SK-N-SH (cell line): ENCODE measurements at regions not wholly inside any gene's neighbourhood (a gene's known extent, or its start where the extent isn't known, plus 50 kb on each side); places are given as distances from the start of the nearest gene placed in this dataset.

ENCODE experiments used
- EP300 ChIP-seq, 2 experiments: IDR thresholded peaks; 2 replicates each; pipeline versions ENCODE4 v1.4.0 to v1.6.1; 2012; ENCODE audit warnings: borderline replicate concordance in 1 of 2, low read depth in 1 of 2, low read length in 1 of 2
- IRF3 ChIP-seq: fragments of 150-350 bp; IDR thresholded peaks from 2 replicates; pipeline ENCODE4 v1.6.1; 2016; ENCODE audit warnings: mild to moderate bottlenecking, low read depth, low read length
- JUND ChIP-seq: IDR thresholded peaks from 2 replicates; pipeline ENCODE4 v1.4.0; 2012
- POLR2AphosphoS5 ChIP-seq: IDR thresholded peaks from 2 replicates; pipeline ENCODE4 v1.6.1; 2012; ENCODE audit warnings: low read depth, low read length
- RAD21 ChIP-seq: IDR thresholded peaks from 2 replicates; pipeline ENCODE4 v1.6.1; 2012; ENCODE audit warnings: mild to moderate bottlenecking, low read length
- RCOR1 ChIP-seq: fragments of 150-350 bp; IDR thresholded peaks from 2 replicates; pipeline ENCODE4 v1.6.1; 2017; ENCODE audit warnings: antibody characterized with exemption, low read length
- RFX5 ChIP-seq: IDR thresholded peaks from 2 replicates; pipeline ENCODE4 v1.6.1; 2012; ENCODE audit warnings: mild to moderate bottlenecking, improper control_type of control experiment, low read length
- SIN3A ChIP-seq: IDR thresholded peaks from 2 replicates; pipeline ENCODE4 v1.6.1; 2012; ENCODE audit warnings: low read depth, mild to moderate bottlenecking, low read length, moderate library complexity, borderline replicate concordance
- TAF1 ChIP-seq: IDR thresholded peaks from 2 replicates; pipeline ENCODE4 v1.6.1; 2012; ENCODE audit warnings: low read depth, mild to moderate bottlenecking, low read length, moderate library complexity, borderline replicate concordance
- TCF12 ChIP-seq: IDR thresholded peaks from 2 replicates; pipeline ENCODE4 v1.4.0; 2012
- USF2 ChIP-seq: fragments of 150-350 bp; IDR thresholded peaks from 2 replicates; pipeline ENCODE4 v1.6.1; 2017; ENCODE audit warnings: antibody characterized with exemption, low read length, low read depth, borderline replicate concordance
- TF ChIP-seq, protein P1 (sequence below): fragments of 200-600 bp; sonication (generic); IDR thresholded peaks from 2 replicates; pipeline ENCODE4 v1.6.1; 2017; ENCODE audit warnings: antibody characterized with exemption, mild to moderate bottlenecking, moderate library complexity
- TF ChIP-seq, protein P2 (sequence below): IDR thresholded peaks from 2 replicates; pipeline ENCODE4 v1.4.0; 2012; ENCODE audit warnings: low read depth, borderline replicate concordance
- TF ChIP-seq, protein P3 (sequence below): IDR thresholded peaks from 2 replicates; pipeline ENCODE4 v1.4.0; 2012; ENCODE audit warnings: low read depth

DNA sequence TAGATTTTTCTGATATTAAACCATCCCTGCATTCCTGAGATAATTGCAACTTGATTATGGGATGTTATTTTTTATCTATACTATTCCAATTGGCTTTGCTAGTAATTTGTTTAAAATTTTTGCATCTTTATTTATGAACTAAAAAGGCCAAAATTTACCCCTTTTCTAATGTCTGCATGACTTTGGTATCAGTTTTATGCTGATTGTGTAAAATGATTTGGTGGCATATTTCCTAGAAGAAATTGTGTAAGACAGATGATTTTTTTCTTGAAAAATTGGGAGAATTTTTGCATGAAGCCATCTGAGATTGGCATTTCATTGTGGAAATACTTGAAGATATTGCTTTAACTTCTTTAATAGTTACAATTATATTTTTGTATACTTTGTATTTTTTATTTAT, 183.8 kb upstream of the TBL1XR1 start:
- TF ChIP-seq, protein P1, sequence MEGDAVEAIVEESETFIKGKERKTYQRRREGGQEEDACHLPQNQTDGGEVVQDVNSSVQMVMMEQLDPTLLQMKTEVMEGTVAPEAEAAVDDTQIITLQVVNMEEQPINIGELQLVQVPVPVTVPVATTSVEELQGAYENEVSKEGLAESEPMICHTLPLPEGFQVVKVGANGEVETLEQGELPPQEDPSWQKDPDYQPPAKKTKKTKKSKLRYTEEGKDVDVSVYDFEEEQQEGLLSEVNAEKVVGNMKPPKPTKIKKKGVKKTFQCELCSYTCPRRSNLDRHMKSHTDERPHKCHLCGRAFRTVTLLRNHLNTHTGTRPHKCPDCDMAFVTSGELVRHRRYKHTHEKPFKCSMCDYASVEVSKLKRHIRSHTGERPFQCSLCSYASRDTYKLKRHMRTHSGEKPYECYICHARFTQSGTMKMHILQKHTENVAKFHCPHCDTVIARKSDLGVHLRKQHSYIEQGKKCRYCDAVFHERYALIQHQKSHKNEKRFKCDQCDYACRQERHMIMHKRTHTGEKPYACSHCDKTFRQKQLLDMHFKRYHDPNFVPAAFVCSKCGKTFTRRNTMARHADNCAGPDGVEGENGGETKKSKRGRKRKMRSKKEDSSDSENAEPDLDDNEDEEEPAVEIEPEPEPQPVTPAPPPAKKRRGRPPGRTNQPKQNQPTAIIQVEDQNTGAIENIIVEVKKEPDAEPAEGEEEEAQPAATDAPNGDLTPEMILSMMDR = no peak
- TF ChIP-seq, protein P2, sequence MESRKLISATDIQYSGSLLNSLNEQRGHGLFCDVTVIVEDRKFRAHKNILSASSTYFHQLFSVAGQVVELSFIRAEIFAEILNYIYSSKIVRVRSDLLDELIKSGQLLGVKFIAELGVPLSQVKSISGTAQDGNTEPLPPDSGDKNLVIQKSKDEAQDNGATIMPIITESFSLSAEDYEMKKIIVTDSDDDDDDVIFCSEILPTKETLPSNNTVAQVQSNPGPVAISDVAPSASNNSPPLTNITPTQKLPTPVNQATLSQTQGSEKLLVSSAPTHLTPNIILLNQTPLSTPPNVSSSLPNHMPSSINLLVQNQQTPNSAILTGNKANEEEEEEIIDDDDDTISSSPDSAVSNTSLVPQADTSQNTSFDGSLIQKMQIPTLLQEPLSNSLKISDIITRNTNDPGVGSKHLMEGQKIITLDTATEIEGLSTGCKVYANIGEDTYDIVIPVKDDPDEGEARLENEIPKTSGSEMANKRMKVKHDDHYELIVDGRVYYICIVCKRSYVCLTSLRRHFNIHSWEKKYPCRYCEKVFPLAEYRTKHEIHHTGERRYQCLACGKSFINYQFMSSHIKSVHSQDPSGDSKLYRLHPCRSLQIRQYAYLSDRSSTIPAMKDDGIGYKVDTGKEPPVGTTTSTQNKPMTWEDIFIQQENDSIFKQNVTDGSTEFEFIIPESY = no peak
- TF ChIP-seq RCOR1 = no peak
- no peak for TF ChIP-seq USF2
- no peak for TF ChIP-seq EP300 (IDR thresholded peaks at IDR 0.05; ENCODE audit: borderline replicate concordance in 1 of 2, low read depth in 1 of 2, low read length in 1 of 2)
- TF ChIP-seq RFX5 = no peak
- no peak for TF ChIP-seq JUND
- no peak for TF ChIP-seq POLR2AphosphoS5
- no peak for TF ChIP-seq TCF12
- TF ChIP-seq TAF1 = no peak
- TF ChIP-seq, protein P3, sequence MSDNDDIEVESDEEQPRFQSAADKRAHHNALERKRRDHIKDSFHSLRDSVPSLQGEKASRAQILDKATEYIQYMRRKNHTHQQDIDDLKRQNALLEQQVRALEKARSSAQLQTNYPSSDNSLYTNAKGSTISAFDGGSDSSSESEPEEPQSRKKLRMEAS = no peak
- no peak for TF ChIP-seq RAD21
- TF ChIP-seq SIN3A = no peak
- no peak for TF ChIP-seq IRF3
